ENCODE measurements at regions not wholly inside any gene's neighbourhood (a gene's known extent, or its start where the extent isn't known, plus 50 kb on each side); places are given as distances from the start of the nearest gene placed in this dataset.
A peak's percentile ranks its signal among the peaks of the same experiment; 100 is the strongest.

DNA sequence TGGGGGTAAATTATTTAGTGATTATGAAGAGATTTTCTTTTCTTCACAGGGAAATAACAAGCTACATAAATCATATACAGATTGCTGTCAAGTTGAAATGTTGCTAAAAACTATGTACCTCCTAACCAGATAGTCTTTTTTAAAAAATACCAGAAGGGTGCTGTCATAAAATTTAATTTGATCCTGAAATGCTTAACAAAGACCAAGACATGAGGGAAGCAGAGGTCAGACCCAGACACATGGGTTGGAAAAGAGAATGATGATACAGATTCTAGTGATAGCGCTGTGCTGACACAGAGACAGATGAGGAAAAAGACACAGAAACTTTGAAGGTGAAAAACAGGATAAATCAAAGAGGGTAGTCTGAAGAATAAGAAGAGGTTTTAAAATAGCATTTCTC, 573.1 kb downstream of the HACE1 start:
- no peaks in the 10 kb centered on the region for H4K20me1 ChIP-seq (ENCODE audit: insufficient read depth, low read length)
- no peak for TF ChIP-seq CTCF (IDR thresholded peaks at IDR 0.05; ENCODE audit: low read depth, low read length)
- no peak for TF ChIP-seq EZH2phosphoT487 (IDR thresholded peaks at IDR 0.05; ENCODE audit: low read depth)
- H3K27me3 ChIP-seq (ENCODE audit: low read depth, low read length) = no peaks in the 10 kb centered on the region
- H3K79me2 ChIP-seq (ENCODE audit: low read length) = no peaks in the 10 kb centered on the region
- H3K9ac ChIP-seq (ENCODE audit: low read length) = no peak overlapping the region
- H3K9me3 ChIP-seq (ENCODE audit: insufficient read depth, low read length) = no peaks in the 10 kb centered on the region
- H3K4me1 ChIP-seq (ENCODE audit: low read length) = no peaks in the 10 kb centered on the region
- H3K4me3 ChIP-seq (ENCODE audit: low read length) = no peak overlapping the region
- no peak overlapping the region for H3K4me2 ChIP-seq (ENCODE audit: low read length)
- H2AFZ ChIP-seq (ENCODE audit: low read depth, low read length) = no peak overlapping the region
- no peak overlapping the region for H3K27ac ChIP-seq (ENCODE audit: low read length)
- no peaks in the 10 kb centered on the region for H3K36me3 ChIP-seq (replicated peaks; ENCODE audit: low read depth, low read length)

DNA sequence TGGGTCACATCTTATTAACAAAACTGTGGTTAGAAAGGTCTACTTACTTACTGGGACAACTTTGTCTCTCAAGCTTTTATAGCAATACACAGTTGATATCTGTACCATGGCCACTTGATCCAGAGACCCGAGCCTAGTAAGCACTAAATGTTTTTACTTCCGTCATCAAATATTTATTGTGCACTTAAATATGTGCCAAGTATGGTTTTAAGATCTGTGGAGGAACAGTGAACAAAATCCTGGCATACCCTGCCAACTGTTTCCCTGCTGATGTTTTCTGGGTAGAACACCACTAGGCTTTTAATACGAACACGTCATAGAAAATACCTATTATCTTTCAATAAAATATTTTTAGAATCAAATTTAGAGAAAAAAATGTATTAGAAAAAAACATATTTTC, 574.8 kb downstream of the HACE1 start:
- Histone ChIP-seq H3K4me3 (ENCODE audit: low read length) (no peak overlapping the region), H2AFZ (ENCODE audit: low read depth, low read length) (no peak overlapping the region), H4K20me1 (ENCODE audit: insufficient read depth, low read length) (no peaks in the 10 kb centered on the region), H3K27ac (ENCODE audit: low read length) (no peak overlapping the region), H3K4me2 (ENCODE audit: low read length) (no peak overlapping the region), H3K9ac (ENCODE audit: low read length) (no peak overlapping the region), H3K4me1 (ENCODE audit: low read length) (no peaks in the 10 kb centered on the region), H3K27me3 (ENCODE audit: low read depth, low read length) (no peaks in the 10 kb centered on the region), H3K9me3 (ENCODE audit: insufficient read depth, low read length) (no peaks in the 10 kb centered on the region), H3K79me2 (ENCODE audit: low read length) (no peaks in the 10 kb centered on the region), H3K36me3 (replicated peaks; ENCODE audit: low read depth, low read length) (no peaks in the 10 kb centered on the region)
- no peak for TF ChIP-seq EZH2phosphoT487 (IDR thresholded peaks at IDR 0.05; ENCODE audit: low read depth)
- TF ChIP-seq CTCF (IDR thresholded peaks at IDR 0.05; ENCODE audit: low read depth, low read length) = no peak

DNA sequence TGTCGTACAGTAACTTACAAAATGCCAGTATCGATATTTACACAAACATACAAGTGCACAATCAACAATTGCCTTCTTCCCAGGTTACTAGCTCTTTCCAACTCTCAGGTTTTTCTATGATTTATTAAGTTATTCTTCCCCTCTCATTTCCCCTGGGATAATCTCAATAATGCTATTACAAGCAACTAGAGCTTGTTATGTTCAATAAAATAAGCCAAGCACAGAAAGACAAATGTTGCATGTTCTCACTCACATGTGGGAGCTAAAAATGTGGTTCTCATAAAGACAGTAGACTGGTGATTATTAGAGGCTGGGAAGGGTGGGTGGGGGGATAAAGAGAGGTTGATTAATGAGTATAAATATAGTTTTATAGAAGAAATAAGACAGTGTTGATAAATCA, 577.1 kb downstream of the HACE1 start:
- Histone ChIP-seq H3K9me3 (ENCODE audit: insufficient read depth, low read length) (no peaks in the 10 kb centered on the region), H3K27ac (ENCODE audit: low read length) (no peak overlapping the region), H3K27me3 (ENCODE audit: low read depth, low read length) (no peaks in the 10 kb centered on the region), H3K4me2 (ENCODE audit: low read length) (no peak overlapping the region), H3K9ac (ENCODE audit: low read length) (no peak overlapping the region), H2AFZ (ENCODE audit: low read depth, low read length) (no peak overlapping the region), H3K4me3 (ENCODE audit: low read length) (no peak overlapping the region), H3K79me2 (ENCODE audit: low read length) (no peaks in the 10 kb centered on the region), H3K4me1 (ENCODE audit: low read length) (no peaks in the 10 kb centered on the region), H3K36me3 (replicated peaks; ENCODE audit: low read depth, low read length) (no peaks in the 10 kb centered on the region), H4K20me1 (ENCODE audit: insufficient read depth, low read length) (no peaks in the 10 kb centered on the region)
- no peak for TF ChIP-seq EZH2phosphoT487 (IDR thresholded peaks at IDR 0.05; ENCODE audit: low read depth)
- TF ChIP-seq CTCF (IDR thresholded peaks at IDR 0.05; ENCODE audit: low read depth, low read length) = no peak

DNA sequence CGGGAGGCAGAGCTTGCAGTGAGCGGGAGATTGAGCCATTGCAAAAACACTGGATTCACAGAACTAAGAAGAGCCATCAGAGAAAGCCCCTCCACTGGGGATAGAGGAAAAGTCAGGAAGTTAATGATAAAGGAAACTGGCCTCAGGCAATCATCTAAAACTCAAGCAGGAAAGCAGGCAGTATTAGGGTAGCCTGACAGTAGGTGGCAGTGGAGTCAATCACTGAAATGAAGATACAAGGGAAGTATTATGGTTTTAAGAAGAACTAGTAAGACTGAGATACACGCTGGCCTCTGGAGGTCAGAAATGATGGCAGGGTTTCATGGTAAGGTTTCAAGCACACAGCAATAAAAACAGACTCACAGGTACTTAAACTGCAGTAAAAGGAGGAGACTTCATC, 578.3 kb downstream of the HACE1 start:
- no peaks in the 10 kb centered on the region for H3K9me3 ChIP-seq (ENCODE audit: insufficient read depth, low read length)
- H3K27ac ChIP-seq (ENCODE audit: low read length) = no peak overlapping the region
- H3K4me2 ChIP-seq (ENCODE audit: low read length) = no peak overlapping the region
- no peaks in the 10 kb centered on the region for H3K36me3 ChIP-seq (replicated peaks; ENCODE audit: low read depth, low read length)
- H3K4me3 ChIP-seq (ENCODE audit: low read length) = no peak overlapping the region
- H3K27me3 ChIP-seq (ENCODE audit: low read depth, low read length) = no peaks in the 10 kb centered on the region
- TF ChIP-seq CTCF (IDR thresholded peaks at IDR 0.05; ENCODE audit: low read depth, low read length) = peak; percentile 20; the same call in 1 of the 2 replicates
- no peak for TF ChIP-seq EZH2phosphoT487 (IDR thresholded peaks at IDR 0.05; ENCODE audit: low read depth)
- no peaks in the 10 kb centered on the region for H3K79me2 ChIP-seq (ENCODE audit: low read length)
- no peaks in the 10 kb centered on the region for H4K20me1 ChIP-seq (ENCODE audit: insufficient read depth, low read length)
- H3K9ac ChIP-seq (ENCODE audit: low read length) = no peak overlapping the region
- no peaks in the 10 kb centered on the region for H3K4me1 ChIP-seq (ENCODE audit: low read length)
- no peak overlapping the region for H2AFZ ChIP-seq (ENCODE audit: low read depth, low read length)
